DMS153 treated with DMSO at 0.1 percent for 48 hours (cell line): ENCODE measurements at regions not wholly inside any gene's neighbourhood (a gene's known extent, or its start where the extent isn't known, plus 50 kb on each side); places are given as distances from the start of the nearest gene placed in this dataset.
"Not testable (repeated sequence)": the region's sequence is repeated elsewhere in the genome, so short reads cannot be mapped to it uniquely, and the experiment has no call there.

Experiments
- DNase-seq: peaks from one replicate; lab custom pipeline; 2025; ENCODE audit not compliant: unreplicated experiment; lab: John Stamatoyannopoulos, UW

DNA sequence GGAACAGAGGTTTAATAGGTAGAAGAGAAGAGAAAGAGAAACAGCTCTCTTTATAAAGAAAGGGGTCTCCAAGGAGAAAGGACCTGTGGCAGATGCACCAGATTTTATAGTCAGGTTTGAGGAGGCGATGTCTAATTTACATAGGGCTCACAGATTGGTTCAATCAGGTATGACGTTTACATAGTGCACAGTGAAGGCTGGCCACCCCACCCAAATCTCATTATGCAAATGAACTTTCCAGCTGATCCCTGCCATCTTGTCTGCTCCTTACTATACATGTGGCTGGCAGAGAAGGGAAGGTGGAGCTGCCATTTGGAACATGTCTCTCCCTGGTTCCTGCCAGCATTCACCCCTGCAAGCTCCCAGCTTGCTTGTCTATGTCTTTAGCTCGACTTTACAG lies 557.8 kb downstream of the SUCLG1 start:
- no peak for DNase-seq

DNA sequence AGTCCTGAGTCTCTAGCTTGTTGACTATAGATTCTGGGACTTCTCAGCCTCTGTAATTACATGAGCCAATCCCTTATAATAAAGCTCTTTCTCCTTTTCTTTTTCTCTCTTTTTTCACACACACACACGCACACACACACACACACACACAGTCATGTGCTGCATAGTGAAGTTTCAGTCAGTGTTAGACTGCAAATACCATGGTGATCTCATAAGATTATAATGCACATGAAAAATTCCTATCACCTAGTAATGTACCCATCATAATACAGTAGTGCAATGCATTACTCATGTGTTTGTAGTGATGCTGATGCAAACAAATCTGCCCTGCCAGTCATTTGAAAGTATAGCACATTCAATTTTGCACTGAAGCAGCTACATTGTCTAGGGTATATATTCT lies 558.2 kb downstream of the SUCLG1 start:
- no peak for DNase-seq

DNA sequence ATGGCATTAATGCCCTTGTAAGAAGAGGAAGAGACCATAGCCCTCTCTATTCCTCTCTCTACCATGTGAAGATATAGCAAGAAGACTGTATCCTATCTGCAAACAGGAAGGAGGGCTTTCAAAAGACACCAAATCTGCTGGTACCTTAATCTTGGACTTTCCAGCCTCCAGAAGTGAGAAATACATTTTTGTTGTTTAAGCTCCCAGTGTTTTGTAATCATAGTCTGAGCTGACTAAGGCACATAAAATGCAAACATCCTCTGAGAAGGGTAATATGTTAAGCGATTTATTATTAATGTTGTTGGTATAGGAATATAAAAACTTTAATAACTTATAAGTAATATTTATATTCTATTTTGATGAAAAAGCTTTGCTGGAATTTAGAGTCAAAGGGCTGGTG lies 559.8 kb downstream of the SUCLG1 start:
- no peak for DNase-seq

DNA sequence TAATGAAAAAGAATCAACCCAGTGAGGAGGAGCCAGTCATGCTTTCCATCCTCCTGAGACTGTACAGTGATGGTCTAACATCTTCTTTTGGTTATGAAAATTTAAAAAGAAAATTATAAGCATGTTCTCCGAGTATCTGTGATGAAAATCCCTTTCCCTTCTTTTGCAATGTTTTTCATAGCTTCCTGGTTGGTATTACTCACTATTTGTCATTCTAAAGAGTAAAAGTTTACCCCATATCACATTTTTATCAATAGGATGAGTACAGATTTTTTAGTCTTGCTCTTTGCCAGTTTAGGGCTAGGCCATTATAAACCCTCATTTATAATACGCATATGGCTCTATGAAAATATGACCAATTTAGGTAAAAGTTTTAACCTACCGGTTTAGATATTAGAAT lies 564.1 kb downstream of the SUCLG1 start:
- no peak for DNase-seq

DNA sequence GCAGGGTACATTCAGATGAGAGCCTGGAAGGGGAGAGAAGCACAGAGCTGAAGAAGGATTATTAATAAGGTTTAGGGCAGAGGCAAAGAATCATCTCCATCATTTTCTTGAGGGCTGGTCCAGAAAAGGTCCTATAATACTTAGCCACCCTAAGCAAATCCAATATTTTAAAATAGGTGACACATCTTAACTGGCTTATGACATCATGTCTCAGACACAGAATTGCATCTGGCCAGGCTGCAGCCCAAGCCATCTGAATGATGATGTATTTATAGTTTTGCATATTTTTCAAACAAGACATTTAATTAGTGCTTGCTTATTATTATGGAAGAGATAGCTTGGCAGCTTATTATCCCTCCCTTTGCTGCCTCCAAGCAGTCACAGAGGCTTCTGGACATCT lies 571.3 kb downstream of the SUCLG1 start:
- DNase-seq: no peak

DNA sequence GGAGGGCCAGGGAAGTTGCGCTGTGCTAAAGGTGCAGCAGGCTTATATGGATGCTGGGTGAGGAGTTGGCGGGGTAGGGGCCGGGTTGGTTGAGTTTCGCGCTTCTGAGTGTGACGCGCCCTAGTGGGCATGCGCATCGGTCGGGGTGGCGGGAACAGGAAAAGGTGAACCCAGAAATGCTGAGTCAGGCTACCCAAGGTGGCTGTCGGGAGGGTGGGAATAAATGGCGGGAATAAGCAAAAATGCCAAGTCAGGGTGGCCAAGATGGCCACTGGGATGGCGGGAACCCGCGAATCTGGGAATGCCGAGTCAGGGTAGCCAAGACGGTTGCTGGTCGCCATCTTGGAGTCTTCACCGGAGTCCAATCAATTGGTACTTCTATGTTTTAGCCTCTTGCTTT lies 580.0 kb downstream of the SUCLG1 start:
- DNase-seq: no peak

DNA sequence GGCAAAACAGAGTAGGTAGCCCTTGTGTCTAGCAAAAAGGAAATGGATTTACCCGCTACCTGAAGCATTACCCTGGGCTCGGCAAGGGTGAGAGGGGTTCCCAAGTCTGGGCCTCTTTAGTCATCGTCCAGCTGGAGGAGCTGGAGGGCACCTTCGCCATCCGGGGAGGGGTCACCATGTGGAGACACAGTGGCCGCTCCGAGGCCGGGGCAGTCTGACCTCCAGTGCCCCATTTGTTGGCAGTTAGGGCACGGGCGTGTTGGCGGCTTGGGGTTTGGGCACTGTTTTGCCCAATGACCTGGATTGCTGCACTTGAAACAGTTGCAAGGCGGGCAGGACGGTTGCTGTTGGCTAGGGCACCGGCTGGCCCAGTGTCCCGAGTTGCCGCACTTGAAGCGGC lies 581.8 kb downstream of the SUCLG1 start:
- not testable (repeated sequence) for DNase-seq

DNA sequence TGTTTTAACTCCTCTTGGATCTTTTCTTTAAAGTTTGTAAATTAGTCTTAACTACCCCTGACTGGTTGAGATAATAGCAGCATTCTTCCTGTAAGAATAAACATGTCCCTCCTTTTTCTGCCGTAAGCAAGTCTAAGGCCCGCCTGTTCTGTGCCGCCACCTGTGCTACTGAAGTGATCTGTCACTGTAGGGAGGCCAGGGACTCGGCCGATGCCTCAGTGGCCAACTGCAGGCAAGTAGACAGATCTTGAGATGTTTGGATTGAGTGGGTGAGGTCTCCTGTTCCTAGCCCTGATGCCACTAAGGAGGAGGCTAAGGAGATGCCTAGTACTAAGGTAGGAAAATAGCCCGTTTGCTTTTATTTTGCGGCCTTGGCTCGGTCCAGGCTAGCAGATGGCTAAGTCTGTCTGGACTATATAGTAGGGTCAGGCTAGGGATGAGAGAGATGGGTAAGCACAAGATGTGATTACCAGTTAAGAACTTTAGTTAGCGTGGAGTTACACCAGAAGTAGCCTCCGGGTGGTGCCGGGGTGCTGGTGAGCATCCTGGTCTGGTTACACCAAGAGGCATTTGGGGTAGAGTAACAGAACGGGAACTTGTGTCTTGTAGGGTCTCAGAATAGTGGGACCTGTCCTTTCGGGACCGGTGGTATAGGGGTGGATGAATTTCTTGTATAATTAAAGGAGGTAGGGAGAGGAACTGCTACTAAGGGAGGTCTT lies 584.2 kb downstream of the SUCLG1 start:
- DNase-seq: no peak

DNA sequence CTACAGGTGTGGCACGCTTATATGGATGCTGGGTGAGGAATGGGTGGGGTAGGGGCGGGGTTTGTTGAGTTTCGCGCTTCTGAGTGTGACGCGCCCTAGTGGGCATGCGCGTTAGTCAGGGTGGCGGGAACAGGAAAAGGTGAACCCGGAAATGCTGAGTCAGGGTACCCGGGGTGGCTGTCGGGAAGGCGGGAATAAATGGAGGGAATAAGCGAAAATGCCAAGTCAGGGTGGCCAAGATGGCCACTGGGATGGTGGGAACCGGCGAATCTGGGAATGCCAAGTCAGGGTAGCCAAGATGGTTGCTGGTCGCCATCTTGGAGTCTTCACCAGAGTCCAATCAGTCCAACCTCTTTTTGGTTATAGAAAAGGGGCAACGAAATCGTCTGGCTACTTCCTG lies 585.0 kb downstream of the SUCLG1 start:
- DNase-seq: no peak

DNA sequence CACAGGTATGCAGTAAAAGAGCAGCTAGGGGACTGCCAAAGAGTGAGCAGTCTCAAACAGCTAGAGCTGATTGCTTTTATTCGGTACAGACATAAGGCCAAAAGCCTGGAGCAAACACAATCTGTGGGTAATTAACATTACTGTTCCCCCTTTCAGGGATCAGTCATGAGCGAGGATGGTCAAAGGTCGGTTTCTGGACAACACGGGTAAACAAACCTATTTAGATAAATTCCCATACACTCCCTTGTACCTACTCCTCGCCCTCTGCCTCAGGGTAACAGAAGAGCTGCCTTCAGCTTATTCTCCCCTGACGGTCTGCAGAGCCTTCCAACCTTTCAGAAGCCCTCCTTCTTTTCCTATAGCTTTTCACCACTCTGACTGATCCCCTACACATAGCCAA lies 586.0 kb downstream of the SUCLG1 start:
- no peak for DNase-seq

DNA sequence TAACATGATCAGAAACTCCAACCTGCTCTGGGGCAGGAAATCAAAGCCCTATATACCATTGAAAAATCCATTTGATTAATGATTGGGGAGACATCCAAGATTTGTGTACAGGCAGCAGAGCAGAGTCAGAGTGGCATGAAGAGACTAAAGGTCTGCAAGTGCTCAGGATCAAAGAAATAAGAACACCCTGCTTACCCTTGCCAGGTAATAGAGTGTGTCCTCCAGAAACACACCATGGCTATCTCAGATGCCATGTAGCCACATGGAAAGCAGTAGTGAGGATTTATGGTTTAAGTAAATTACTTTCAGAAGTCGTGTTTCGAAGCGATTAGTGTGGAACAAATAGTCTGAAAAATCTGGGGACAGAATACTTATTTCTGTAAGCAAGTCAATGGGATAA lies 592.9 kb downstream of the SUCLG1 start:
- DNase-seq: no peak

DNA sequence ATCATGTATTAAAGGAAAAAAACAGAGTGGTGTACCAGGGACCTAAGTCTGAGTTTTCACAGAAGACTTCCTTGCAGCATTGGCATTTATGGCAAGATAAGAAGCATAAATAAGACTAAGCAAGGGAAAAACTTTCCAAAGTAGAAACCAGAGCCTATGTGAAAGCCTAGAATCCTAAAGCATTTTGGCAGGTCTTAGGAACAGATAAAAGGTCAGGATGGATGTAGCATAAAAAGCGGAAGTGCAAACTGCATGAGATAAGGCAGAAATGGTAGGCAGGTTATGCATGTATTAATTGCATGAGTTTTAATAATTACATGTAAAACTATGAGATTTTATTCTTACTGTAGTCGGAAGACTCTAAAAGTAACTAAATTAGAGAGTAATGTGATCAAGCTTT lies 596.5 kb downstream of the SUCLG1 start:
- DNase-seq: no peak

DNA sequence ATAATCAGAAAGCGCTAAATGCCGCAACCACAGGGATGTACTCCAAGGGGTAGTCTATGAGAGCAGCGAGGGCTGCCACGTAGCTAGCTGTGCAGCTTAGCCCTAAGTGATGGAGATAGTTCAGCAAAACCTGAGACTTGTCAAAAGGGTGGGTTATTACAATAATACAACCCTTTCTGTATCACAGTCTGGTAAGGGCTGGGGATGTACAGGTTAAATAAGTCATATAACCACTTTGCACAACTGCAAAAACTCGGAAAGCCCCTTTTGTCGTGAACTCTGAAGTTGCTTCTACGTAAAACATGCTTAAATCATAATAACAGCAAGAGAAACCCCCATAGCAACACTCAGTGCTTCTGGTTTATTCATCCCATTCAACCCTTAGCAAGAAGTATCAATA lies 598.8 kb downstream of the SUCLG1 start:
- DNase-seq: no peak

DNA sequence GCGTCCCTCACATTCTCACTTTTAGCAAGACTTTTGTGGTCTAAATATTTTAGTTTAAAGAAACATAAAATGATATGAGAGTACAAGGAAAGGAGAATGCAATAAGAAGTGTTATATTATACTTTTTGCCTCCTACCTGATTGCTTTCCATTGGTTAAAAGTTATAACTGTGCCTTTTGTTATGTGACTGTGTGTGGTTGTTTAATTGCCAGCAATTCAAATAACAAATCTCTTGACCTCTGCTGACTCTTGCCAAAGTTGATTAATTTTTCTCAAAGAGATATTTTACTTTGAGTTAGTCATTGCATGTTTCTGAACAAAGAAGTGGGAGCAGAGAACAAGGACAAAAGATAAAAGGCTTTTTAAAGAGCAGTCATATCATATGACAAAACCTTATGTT lies 599.5 kb downstream of the SUCLG1 start:
- no peak for DNase-seq

DNA sequence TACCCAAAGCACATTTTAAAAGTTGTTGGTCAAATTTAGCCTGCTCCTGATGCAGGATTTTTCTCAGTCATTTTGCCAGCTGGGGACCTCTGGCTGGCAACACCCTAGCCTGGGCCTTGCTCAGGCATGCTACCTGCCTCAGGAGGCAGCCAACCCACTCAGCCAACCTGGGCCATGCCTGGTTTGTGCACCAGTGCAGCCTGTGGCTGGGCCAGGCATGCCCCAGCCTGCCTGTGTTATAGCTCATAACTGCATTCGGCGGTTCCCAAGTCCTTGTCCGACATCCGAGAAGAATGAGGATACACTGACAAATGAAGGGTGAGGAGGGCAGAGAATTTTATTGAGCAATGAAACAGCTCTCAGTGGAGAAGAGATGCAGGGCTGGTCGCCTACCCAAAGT lies 608.0 kb downstream of the SUCLG1 start:
- no peak for DNase-seq

DNA sequence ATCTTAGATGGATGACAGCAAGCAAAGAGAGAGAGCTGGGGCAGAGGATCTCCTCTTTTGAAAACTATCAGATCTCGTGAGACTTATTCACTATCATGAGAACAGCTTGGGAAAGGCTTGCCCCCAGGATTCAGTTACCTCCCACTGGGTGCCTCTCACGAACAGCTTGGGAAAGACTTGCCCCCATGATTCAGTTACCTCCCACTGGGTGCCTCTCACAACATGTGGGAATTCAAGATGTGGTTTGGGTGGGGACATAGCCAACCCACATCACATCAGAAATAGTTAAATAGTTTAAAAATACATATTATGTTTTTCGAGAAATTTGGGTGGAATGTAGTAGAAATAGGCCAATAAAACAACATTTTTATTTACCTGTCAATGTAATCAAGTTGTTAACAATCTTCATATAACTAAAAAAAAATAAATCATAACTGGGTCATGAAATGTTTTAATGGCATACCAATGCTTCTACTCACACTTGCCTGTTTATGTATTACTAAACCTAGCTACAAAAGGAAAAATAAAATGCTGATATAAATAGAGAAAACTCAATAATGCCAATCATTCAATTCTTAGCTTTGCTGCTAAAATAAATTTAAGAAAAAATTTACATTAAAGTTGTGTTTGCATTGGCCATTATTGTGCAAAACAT lies 608.9 kb downstream of the SUCLG1 start:
- DNase-seq: no peak

DNA sequence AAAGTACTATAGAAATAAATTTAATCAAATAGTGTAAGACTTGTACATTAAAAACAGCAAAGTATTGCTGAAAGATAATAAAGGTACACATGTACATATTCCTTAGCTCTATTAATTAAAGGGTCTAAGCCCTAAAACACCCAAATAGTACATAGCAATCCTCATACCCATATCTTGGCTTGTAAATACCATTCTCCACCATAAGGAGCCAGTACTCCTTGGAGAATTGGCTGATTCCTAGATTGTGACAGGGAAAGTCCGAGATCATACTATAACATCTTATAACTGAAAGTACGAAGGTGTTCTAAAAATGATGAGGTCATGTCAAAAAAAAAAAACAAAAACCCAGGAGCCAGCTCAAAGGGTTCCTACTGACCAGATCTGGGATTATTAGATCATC lies 614.6 kb downstream of the SUCLG1 start:
- no peak for DNase-seq

DNA sequence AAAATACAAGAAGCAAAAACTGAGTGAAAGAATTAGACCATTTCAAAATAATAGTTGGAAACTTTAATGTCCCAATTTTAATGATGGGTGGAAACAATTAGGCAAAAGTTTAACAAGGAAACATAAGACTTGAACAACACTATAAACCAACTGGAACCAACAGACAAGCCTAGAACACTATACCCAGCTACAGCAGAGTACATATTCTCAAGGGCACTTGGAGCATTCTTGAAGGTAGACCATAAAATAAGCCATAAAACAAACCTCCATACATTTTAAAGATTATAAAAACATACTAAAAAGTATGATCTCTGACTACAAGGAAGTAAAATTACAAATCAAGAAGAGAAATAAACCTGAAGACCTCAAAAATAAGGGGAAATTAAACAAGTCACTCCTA lies 616.7 kb downstream of the SUCLG1 start:
- DNase-seq: no peak

DNA sequence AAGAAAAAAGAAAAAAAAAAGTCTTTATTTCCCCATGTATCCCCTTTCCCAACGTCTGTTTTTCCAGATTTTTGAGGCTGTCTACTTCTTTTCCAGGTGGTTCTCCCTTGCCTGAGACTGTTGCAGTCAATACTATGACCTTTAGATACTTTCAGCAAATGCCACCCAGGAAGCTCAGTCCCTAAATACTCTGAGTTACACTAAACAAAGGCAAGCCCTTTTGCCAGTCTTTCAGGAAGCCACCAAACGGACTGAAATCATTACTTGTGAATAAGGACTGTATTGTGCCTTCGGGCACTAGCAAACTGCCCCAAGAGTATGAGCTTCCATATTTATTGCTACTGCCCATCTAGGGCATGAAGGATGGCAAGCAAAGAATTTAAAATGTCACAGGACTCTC lies 621.3 kb downstream of the SUCLG1 start:
- DNase-seq: no peak

DNA sequence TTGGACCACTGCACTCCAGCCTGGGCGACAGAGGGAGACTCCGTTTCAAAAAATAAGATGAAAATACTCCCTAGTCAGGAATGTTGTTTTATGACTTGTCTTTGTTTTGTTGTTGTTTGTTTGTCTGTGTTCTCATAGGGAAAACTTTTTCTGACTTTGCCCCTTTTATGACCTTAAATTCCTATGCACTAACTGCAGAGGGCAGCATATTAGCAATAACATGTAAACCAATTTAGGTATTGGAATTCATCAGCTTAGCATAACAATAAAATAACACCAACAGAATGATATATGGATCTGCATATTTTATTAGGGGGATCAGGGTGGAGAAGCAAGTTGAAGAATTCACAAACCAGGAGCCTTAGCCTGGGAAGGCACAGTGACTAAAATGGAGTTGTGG lies 631.5 kb downstream of the SUCLG1 start:
- no peak for DNase-seq

DNA sequence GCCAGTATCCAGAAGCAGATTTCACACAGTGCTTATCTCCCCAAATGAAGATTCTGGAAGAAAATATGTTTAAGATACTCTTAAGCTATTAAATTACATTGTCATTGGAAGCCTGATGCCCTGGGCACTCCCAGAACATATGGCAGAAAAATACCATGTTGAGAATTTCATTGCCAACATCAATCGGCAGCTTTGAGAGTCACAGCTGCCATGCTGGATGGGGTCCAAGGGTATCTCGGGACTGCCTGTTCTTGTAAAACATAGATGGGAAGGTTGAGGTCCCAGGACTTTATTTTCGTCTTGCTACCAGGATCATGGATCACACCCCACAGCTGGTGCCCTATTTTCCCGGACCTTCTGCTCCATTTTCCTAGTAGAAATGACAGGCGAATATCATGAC lies 632.5 kb downstream of the SUCLG1 start:
- DNase-seq: no peak

DNA sequence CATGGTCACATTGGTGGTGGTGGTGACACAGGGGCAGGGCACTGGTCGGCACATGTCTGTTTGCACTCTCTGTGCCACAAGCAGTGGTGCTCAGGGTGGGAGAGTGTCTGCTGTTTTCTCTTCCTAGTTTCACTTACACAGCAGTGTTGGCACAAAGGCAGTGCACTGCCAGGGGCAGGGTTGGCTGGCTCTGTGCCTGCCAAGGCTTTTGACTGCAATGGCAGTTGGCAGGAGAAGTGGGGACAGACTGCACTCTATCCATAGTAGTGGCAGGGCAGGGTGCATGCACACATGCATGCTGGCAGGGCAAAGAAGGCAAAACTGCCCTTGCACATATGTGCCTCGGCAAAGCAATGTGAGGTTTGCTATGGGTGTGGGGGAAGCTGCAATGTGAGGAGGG lies 635.9 kb downstream of the SUCLG1 start:
- DNase-seq: no peak

DNA sequence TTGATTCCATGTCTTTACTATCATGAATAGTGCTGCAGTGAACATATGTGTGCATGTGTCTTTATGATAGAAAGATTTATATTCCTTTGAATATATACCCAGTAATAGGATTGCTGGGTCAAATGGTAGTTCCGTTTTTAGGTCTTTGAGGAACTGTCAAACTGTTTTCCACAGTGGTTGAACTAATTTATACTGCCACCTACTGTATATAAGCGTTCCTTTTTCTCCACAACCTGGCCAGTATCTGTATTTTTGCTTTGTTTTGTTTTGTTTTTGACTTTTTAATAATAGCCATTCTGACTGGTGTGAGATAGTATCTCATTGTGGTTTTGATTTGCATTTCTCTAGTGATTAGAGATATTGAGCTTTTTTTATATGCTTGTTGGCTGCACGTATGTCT lies 641.6 kb downstream of the SUCLG1 start:
- DNase-seq: peak; percentile 7
